NCI-H446 (cell line): ENCODE measurements at regions not wholly inside any gene's neighbourhood (a gene's known extent, or its start where the extent isn't known, plus 50 kb on each side); places are given as distances from the start of the nearest gene placed in this dataset.
"Not testable (repeated sequence)": the region's sequence is repeated elsewhere in the genome, so short reads cannot be mapped to it uniquely, and the experiment has no call there.

Experiments
- DNase-seq, 2 experiments: peaks; one replicate each; lab custom pipeline; 2025; lab: John Stamatoyannopoulos, UW

DNA sequence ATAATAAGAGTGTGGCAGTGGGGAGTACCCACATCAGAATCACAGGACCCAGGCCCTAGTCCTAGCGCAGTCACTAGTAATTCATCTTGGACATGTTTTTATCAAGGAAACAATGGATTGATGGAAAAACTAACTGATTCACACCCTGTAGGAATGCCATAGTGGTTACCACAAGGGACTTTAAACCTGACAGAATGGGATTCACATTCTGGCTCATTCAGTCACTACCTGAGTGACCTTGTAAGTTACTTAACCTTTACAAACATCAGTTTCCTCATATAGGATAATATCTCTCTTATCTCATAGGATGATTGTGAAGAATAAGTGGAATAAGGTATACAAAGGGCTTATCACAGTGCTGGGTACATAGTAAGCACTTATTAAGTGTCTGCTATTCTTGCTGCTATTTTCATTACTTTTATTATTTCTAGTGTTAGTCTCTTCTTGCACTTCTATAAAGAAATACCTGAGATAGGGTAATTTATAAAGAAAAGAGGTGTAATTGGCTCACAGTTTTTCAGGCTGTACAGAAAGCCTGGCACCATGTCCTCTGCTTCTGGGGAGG is 247.5 kb upstream of the KLF3 start:
- no peak for DNase-seq

DNA sequence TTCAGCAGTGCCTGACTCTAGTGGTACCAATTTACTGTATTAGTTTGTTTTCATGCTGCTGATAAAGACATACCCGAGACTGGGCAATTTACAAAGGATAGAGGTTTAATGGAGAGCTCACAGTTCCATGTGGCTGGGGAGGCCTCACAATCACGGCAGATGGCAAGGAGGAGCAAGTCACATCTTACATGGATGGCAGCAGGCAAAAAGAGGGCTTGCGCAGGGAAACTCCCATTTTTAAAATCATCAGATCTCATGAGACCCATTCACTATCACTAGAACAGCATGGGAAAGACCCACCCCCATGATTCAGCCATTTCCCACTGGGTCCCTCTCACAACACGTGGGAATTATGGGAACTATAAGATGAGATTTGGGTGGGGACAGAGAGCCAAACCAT is 243.7 kb upstream of the KLF3 start:
- DNase-seq, result not testable (repeated sequence)

GRCh38 chr4:38422850-38423249 is 241.1 kb upstream of the KLF3 start:
- no peak for DNase-seq

DNA sequence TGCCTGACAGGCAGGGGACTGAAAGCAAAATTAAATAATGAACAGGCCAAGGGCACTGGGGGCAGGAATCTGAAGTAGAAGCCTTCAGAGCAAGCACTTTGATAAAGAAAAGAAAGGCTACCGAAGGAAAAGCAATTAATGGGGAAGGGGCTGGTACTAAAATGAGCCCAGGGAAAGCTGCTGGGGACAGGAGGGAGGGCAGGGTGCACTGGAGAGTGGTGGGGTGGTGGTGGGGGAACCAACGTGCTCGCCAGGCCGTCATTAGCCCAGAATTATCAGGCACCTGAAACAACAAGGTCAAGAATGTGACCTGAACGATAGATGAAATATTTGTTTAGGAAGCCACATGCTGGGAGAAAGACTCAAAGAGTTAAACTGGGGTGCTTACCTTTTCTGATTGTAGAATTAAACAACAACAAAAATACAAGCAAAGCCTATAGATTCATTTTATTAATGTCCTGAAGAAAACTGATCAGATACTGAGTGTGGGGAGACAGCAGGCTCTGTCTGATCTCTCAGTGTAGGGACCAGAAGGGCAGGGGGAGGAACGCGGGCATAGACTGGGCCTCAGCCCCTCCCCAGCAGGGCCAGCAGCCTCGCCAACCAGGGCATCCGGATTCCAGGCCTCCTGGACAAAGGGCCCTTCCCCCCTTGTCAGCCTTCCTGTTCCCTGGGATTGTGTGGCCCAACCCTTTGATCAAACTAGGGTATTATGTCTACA is 239.7 kb upstream of the KLF3 start:
- no peak for DNase-seq

GRCh38 chr4:38426532-38426931 is 237.5 kb upstream of the KLF3 start:
- DNase-seq, result no peak

- DNase-seq, result no peak
Measured at GRCh38 chr4:38430841-38431240, 233.2 kb upstream of the KLF3 start.

- no peak for DNase-seq
Measured at GRCh38 chr4:38442073-38442788, 221.8 kb upstream of the KLF3 start.

GRCh38 chr4:38449506-38450174 is 214.4 kb upstream of the KLF3 start:
- no peak for DNase-seq

DNA sequence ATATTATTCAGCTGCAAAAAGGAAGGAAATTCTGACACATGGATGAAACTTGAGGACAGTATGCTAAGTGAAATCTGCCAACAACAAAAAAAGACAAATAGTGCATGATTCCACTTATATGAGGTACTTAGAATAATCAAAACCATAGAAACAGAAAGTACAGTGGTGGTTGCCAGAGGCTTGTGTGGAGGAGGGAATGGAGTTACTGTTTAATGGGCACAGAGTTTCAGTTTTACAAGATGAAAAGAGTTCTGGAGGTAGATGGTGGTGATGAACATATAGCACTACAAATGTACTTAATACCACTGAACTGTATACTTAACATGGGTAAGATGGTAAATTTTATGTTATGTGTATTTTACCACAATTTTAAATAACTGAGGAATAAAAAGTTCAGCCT is 212.0 kb upstream of the KLF3 start:
- no peak for DNase-seq

GRCh38 chr4:38452542-38452941 is 211.5 kb upstream of the KLF3 start:
- DNase-seq, result no peak

DNA sequence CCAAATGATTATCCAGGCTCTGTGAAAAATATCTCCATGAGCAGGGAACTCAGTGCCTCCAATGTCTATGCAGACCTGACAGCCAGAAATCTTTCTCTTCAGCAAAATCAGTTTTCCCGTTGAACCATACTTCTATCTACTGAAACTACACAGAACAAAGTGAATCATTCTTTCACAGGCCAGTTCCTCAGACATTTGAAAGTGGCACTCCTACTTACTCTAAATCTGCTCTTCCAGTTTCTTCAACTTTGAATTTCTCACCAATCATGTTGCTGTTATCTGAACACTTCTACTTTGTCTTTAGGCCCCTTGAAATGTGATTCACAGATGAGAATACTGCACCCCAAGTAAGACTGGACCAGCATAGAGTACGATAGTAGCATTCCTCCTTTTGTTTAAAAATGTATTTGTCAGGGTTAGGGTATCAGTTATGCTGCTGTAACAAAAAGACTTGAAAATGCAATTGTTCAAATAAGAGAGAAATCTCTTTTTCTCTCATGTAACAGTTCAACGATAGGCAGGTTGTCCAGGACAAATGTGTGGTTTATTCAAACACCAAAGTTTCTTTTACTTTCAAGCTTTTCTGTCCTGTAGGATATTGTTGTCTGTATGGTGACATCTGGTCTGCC is 210.6 kb upstream of the KLF3 start:
- no peak for DNase-seq

GRCh38 chr4:38454284-38454683 is 209.7 kb upstream of the KLF3 start:
- DNase-seq, result no peak

GRCh38 chr4:38455092-38455862 is 208.7 kb upstream of the KLF3 start:
- no peak for DNase-seq

DNA sequence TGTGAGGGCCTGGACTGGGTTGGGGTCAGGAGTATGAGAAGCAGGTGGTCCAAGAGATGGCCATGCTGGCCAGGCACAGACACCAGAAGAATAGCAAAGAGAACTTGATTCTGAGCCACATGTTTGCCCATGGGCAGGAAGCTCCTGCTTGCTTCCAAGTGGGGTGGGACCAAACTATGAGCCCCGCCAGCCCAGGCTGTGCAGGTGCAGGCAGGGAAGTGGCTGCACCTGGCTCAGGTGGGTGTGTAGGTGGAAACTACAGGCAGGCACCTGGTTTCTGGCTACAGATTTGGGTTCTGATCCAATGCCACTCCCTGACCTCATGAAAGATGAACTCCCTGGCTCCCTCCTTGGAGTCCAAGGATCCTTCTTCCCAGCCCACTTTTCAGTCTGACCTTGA is 207.9 kb upstream of the KLF3 start:
- DNase-seq, result no peak

- no peak for DNase-seq
Measured at GRCh38 chr4:38461342-38461741, 202.7 kb upstream of the KLF3 start.

- no peak for DNase-seq
Measured at GRCh38 chr4:38462367-38463055, 201.5 kb upstream of the KLF3 start.

DNA sequence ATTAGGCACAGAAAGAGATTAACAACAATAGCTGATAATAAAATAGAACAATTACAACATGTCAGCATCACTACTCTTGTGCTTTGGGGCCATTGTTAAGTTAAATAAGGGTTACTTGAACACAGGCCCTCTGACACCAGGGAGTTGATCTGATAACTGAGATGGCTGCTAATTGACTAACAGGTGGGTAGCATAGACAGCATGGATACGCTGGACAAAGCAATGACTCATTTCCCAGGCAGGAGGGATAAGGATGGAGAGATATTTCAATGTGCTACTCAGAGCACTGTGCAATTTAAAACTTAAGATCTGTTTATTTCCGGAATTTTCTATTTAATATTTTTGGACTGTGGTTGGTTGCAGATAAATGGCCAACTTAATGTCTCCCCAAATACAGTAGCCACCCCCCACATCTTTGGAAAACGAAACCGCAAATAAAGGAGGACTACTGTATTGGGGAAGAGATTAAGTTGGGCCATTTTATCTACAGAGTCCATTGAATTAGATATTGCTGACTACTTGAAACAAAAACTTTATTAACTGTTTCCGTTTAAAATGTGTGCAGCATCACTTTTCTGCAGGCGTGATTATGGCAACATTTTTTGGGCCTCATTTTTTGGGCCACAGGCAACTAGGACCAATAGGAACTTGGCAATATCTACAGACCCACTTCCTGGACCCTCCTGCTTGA is 200.6 kb upstream of the KLF3 start:
- DNase-seq, result no peak

- no peak for DNase-seq
Measured at GRCh38 chr4:38464328-38464727, 199.7 kb upstream of the KLF3 start.

DNA sequence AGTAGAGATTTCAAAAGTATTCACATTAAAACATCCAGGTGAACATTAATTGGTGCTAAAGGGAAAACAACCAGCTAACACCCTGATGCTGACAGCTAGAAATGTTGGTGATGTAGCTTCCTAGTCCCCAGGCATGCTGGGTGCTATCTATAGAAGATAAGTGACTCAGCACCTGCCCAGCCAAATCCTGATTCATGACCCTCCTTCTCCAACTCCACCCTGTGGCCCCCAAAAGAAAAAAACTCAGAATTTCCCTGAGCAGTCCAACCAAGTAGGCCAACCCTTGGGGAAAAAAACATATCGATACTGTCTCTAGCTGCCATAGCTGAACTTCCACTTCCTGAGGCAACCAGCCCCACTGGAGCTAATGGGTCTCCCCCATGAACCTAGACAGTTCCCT is 197.6 kb upstream of the KLF3 start:
- no peak for DNase-seq

DNA sequence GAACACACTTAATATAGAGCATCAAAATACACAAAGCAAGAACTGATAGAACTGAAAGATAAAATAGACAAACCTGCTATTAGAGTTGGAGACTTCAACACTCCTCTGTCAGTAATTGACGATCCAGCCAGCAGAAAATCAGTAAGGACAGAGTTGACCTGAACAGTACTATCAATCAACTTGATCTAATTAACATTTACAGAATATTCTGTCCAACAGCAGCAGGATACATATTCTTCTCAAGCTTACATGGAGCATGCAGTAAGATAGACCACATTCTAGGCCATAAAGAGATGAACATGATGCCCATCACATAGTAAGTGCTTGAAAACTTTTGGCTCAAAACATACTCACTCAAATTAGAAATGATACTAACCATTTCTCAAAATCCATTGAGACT is 196.7 kb upstream of the KLF3 start:
- no peak for DNase-seq
